Stimulated activated CD4-positive, alpha-beta T cell treated with anti-CD3 and anti-CD28 coated beads, Interleukin-4, amount 100 ng/mL, for 48 hours (primary cell): ENCODE measurements at regions not wholly inside any gene's neighbourhood (a gene's known extent, or its start where the extent isn't known, plus 50 kb on each side); places are given as distances from the start of the nearest gene placed in this dataset.

Source experiments
- DNase-seq, 2 donors: peaks; one replicate each; pipeline ENCODE4 v3.0.0-alpha.2; 2020; ENCODE audit warnings: low read depth in 2 of 2

GRCh38 chr1:181863006-181863405, 198.5 kb downstream of the ZNF648 start:
- DNase-seq = no peak

- no peak for DNase-seq
Observed at GRCh38 chr1:181858135-181858534, 203.4 kb downstream of the ZNF648 start.
